HAP-1 (cell line): ENCODE measurements at regions not wholly inside any gene's neighbourhood (a gene's known extent, or its start where the extent isn't known, plus 50 kb on each side); places are given as distances from the start of the nearest gene placed in this dataset.
A peak's percentile ranks its signal among the peaks of the same experiment; 100 is the strongest.
"Not testable (repeated sequence)": the region's sequence is repeated elsewhere in the genome, so short reads cannot be mapped to it uniquely, and the experiment has no call there.

Experiments used
- DNase-seq, 2 experiments: peaks; one replicate each; pipeline ENCODE4 v3.0.0-alpha.2; 2016 to 2020; ENCODE audit warnings: low spot score in 2 of 2
- H3K27me3 ChIP-seq: fragments of 250-450 bp; sonication (Bioruptor Pico); 2 replicates; pipeline ENCODE4 v1.5.1; 2020; ENCODE audit warnings: low read depth, mild to moderate bottlenecking, moderate library complexity
- H3K36me3 ChIP-seq: fragments of 250-450 bp; sonication (Bioruptor Pico); replicated peaks from 2 replicates; pipeline ENCODE4 v1.5.1; 2020; ENCODE audit warnings: mild to moderate bottlenecking
- H3K4me1 ChIP-seq: fragments of 250-450 bp; sonication (Bioruptor Pico); 2 replicates; pipeline ENCODE4 v1.5.1; 2020; ENCODE audit warnings: mild to moderate bottlenecking
- H3K4me3 ChIP-seq: fragments of 250-450 bp; sonication (Bioruptor Pico); 2 replicates; pipeline ENCODE4 v1.5.1; 2020; ENCODE audit warnings: mild to moderate bottlenecking, moderate library complexity
- H3K9me3 ChIP-seq: fragments of 250-450 bp; sonication (Bioruptor Pico); 2 replicates; pipeline ENCODE4 v1.5.1; 2020; ENCODE audit warnings: mild to moderate bottlenecking, moderate library complexity
- in situ Hi-C: fragments of 300-500 bp; cut with MboI; formaldehyde crosslinking; loops from 3 replicates; pipeline ENCODE4 v1.14.3; 2020; ENCODE audit warnings: low sequenced_read_pairs, inconsistent platforms, mixed read lengths

DNA sequence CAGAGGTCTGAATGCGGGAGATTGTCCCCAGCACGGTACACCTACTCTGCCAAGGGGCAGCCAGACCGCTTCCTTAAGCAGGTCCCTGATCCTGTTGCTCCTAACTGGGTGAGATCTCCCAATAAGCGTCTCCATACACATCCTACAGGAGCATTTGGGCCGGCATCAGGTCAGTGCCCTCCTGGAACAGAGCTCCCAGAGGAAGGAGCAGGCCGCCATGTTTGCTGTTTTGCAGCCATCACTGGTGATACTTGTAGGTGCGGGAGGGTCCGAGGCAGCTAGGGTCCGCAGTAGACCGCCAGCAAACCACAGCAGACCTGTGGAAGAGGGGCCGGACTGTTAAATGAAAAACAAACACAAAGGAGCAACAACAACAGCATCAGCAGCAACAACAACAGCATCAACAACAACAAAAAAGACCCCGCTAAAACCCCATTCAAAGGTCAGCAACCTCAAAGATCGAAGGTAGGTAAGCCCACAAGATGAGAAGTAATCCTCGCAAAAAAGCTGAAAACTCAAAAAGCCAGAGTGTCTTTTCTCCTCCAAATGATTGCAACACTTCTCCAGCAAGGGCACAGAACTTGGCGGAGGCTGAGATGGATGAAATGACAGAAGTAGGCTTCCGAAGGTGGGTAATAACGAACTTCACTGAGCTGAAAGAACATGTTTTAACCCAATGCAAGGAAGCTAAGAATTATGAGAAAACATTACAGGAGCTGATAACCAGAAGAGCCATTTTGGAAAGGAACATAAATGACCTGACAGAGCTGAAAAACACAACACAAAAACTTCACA lies 79.0 kb upstream of the CDH7 start:
- no peak overlapping the region for H3K4me3 ChIP-seq
- no peaks in the 10 kb centered on the region for H3K4me1 ChIP-seq
- no peaks in the 10 kb centered on the region for H3K27me3 ChIP-seq
- H3K9me3 ChIP-seq = no peaks in the 10 kb centered on the region
- no peak for DNase-seq
- H3K36me3 ChIP-seq = no peaks in the 10 kb centered on the region
- in situ Hi-C loops = no loop called here

DNA sequence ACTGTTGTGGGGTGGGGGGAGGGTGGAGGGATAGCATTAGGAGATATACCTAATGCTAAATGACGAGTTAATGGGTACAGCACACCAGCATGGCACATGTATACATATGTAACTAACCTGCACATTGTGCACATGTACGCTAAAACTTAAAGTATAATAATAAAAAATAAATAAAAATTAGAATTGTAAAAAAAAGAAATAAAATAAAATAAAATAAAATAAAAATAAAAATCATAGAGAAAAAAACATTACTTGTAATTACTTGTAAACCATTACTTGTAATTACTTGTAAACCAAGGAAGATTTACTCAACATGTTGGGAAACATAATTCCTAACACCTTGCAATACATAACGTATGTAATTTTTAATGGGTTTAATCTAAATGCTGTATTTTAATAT lies 80.7 kb upstream of the CDH7 start:
- in situ Hi-C loops, H3K27me3 ChIP-seq, DNase-seq, H3K4me3 ChIP-seq, H3K36me3 ChIP-seq, H3K9me3 ChIP-seq, H3K4me1 ChIP-seq: not testable (repeated sequence)

DNA sequence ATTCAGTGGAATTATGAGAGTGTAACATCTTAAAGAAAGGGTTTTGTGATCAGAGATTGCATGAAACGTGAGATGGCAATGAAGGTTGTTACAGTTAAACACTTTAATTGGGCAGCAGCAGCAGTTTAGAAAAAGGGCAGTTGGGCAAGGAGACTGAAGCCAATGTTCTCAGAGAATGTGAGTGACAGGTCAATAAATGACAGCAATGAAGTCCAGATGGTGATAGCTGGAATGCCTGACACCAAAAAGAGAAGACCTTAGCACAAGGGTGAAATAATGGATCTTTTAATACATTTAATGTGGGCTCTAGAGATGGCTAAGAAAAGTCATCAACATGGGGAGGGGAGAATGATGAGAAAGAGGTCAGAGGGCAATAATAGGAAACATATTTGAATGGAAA lies 89.4 kb upstream of the CDH7 start:
- in situ Hi-C loops = no loop called here

DNA sequence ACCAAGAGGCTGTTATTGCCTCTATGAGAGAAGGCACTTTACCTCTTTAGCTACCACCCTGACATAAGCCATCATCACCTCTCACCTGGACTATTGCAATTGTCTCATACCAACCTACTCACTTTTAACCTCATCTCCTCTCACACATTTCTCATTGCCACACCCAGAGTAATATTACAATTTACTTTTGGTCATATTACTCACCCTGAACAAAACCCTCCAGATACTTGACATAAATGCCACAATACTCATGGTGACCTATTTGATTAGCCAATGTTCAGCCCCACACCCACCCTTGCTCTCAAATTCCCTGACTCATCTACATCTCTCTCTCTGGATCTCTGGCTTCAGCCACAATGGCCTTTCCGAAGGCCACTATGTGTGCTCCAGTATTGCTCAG lies 90.9 kb upstream of the CDH7 start:
- peaks cover 2% of the 10 kb centered on the region; the same call in 1 of the 2 replicates for H3K4me1 ChIP-seq
- no peak overlapping the region for H3K4me3 ChIP-seq
- no peaks in the 10 kb centered on the region; the same call in 1 of the 2 replicates for H3K27me3 ChIP-seq
- no peak for DNase-seq
- H3K9me3 ChIP-seq = no peaks in the 10 kb centered on the region
- H3K36me3 ChIP-seq = no peaks in the 10 kb centered on the region
- in situ Hi-C loops = no loop called here

More for the DNA sequence above, 89.4 kb upstream of the CDH7 start:
- Histone ChIP-seq H3K4me1 (peaks cover 2% of the 10 kb centered on the region; the same call in 1 of the 2 replicates), H3K4me3 (no peak overlapping the region), H3K27me3 (no peaks in the 10 kb centered on the region; the same call in 1 of the 2 replicates), H3K36me3 (no peaks in the 10 kb centered on the region), H3K9me3 (no peaks in the 10 kb centered on the region)
- DNase-seq = no peak

DNA sequence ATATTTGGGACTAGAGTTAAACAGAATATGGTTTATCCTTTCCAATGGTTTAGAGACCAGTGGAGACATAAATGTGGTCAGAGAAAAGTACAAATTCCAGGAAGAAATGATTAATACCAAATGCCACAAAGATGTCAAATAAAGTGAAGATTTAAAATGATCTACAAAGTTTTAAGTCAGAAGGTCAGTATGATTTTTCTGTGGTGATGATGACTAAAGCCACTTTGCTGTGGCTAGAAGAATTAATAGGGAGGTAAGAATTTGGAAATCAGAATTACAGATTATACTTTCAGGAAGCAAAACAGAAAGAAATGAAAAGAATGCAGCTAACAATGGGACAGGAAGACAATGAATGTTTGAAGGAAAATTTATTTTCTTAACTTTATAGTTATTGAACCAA lies 91.5 kb upstream of the CDH7 start:
- in situ Hi-C loops = no loop called here
- Histone ChIP-seq H3K4me3 (no peak overlapping the region), H3K27me3 (no peaks in the 10 kb centered on the region; the same call in 1 of the 2 replicates), H3K4me1 (peaks cover 2% of the 10 kb centered on the region; the same call in 1 of the 2 replicates), H3K9me3 (no peaks in the 10 kb centered on the region), H3K36me3 (no peaks in the 10 kb centered on the region)
- DNase-seq = no peak

DNA sequence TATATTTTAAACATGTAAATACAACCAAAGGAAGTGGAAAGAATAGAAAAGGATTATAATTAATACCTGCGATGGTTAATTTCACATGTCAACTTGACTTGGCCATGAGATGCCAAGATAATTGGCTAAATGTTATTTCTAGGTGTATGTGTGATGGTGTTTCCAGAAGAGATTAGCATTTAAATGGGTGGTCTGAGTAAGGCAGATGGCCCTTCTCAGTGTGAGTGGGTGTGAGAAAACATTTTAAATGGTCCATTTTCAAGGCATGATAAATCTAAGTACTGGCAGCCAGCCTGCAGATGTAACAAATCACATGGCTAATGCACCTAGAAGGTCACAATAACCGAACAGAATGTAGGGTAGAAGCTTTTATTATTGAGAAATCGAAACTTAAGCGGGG lies 99.6 kb upstream of the CDH7 start:
- H3K4me3 ChIP-seq = no peak overlapping the region
- H3K9me3 ChIP-seq = no peaks in the 10 kb centered on the region; the same call in 1 of the 2 replicates
- DNase-seq = no peak
- no peaks in the 10 kb centered on the region for H3K4me1 ChIP-seq
- H3K27me3 ChIP-seq = no peaks in the 10 kb centered on the region
- in situ Hi-C loops = no loop called here
- H3K36me3 ChIP-seq = no peaks in the 10 kb centered on the region

DNA sequence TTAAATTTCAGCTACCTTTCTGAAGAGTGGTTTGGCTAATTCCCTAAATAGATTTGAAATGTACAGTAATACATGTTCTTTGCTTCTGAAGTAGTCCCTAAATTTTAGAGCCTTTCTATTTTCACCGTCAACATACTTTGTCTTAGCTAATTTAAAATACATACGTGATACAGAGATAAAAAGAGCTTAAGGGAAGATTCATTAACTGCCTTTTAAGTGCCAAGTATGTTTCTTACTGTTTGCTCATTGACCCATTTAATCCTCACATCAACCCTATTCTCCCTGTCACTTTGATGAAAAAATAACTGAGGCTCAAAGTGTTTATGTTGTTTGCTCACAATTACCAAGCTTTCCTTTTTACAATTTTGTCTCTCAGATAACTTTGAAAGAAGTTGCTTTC lies 118.6 kb upstream of the CDH7 start:
- Histone ChIP-seq H3K4me3 (no peak overlapping the region), H3K9me3 (no peaks in the 10 kb centered on the region), H3K36me3 (no peaks in the 10 kb centered on the region), H3K27me3 (no peaks in the 10 kb centered on the region), H3K4me1 (no peaks in the 10 kb centered on the region)
- DNase-seq = no peak
- in situ Hi-C loops = no loop called here

DNA sequence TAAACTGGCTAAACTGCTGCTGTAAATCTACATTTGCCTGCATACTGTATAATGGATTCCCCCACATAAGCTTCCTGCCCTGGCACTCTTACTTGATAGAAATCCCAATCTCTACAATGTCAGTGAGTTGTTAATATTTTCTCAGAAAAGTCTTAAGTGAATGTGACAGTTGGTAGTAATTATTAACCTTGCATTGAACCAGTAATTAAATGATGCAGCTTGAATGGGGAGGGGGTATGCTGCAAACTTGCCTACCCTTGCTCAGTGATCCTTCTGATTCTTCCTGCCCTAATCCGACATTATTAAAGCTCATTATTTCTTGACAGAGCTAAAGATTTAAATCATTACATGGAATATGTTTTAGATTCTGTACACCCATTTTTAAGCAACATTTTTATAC lies 119.0 kb upstream of the CDH7 start:
- in situ Hi-C loops = no loop called here
- H3K36me3 ChIP-seq = no peaks in the 10 kb centered on the region
- H3K9me3 ChIP-seq = no peaks in the 10 kb centered on the region
- no peak overlapping the region for H3K4me3 ChIP-seq
- DNase-seq = no peak
- no peaks in the 10 kb centered on the region for H3K27me3 ChIP-seq
- H3K4me1 ChIP-seq = no peaks in the 10 kb centered on the region

DNA sequence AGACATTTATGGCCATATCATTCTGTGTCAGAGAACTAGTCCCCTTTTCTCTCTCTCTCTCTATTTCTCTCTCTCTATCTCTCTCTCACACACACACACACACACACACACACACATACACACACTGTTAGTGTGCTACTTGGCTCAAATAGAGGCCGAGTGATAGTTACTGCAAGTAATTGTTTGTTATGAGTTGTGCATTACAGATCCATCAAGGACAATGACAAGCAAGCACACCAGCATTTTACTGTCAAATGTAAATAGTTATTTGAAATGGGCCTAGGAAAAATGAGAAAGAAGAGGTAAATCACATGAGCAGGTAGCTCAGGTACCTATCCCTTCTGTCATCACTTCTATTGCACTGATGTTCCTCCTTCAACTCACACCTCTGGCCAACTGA lies 122.4 kb upstream of the CDH7 start:
- no peaks in the 10 kb centered on the region for H3K36me3 ChIP-seq
- H3K4me3 ChIP-seq = no peak overlapping the region
- in situ Hi-C loops = no loop called here
- H3K27me3 ChIP-seq = no peaks in the 10 kb centered on the region
- H3K4me1 ChIP-seq = no peaks in the 10 kb centered on the region
- H3K9me3 ChIP-seq = no peaks in the 10 kb centered on the region
- no peak for DNase-seq

DNA sequence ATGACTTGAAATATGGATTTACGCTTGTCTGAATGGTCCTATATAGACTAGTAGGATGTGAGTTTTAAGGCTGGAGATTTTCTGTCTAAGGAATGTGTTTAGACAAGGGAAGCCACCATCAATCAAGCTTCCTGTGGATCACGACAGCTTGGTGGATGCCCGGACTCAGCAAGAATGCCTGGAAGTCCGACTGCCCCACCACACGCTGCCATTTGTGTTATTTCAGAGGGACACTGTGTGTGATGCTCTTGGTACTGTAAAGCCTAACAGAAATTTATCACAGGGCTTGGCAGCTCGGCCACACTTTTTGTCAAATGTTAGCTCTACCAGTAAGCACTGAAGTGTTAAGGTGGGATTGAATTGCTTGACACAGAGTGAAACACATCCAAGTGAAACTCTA lies 127.1 kb upstream of the CDH7 start:
- in situ Hi-C loops = no loop called here
- no peaks in the 10 kb centered on the region for H3K36me3 ChIP-seq

DNA sequence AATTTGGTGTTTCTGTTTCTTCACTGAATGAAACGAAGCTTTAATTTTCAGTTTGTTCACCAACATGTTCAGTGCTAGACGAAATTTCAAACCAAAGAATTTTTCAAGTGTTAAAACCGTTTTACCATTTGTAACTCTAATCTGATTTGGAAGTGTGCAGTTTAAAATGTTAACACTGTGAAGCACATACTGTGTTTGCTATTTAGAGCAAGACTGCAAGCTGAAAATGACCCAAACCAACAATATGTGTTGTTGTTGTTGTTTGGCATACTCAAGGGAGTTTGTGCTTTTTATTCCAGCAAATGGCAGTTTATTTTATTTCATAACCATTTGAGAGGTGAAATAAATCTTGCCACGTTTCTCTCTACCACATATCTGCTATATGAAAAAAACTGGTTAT lies 128.4 kb upstream of the CDH7 start:
- no peak for DNase-seq
- Histone ChIP-seq H3K4me1 (no peaks in the 10 kb centered on the region), H3K27me3 (no peaks in the 10 kb centered on the region), H3K4me3 (no peak overlapping the region), H3K9me3 (no peaks in the 10 kb centered on the region), H3K36me3 (no peaks in the 10 kb centered on the region)
- in situ Hi-C loops = no loop called here

More for the DNA sequence above, 127.1 kb upstream of the CDH7 start:
- no peak for DNase-seq
- H3K4me1 ChIP-seq = no peaks in the 10 kb centered on the region
- no peaks in the 10 kb centered on the region for H3K9me3 ChIP-seq
- H3K4me3 ChIP-seq = no peak overlapping the region
- H3K27me3 ChIP-seq = no peaks in the 10 kb centered on the region

DNA sequence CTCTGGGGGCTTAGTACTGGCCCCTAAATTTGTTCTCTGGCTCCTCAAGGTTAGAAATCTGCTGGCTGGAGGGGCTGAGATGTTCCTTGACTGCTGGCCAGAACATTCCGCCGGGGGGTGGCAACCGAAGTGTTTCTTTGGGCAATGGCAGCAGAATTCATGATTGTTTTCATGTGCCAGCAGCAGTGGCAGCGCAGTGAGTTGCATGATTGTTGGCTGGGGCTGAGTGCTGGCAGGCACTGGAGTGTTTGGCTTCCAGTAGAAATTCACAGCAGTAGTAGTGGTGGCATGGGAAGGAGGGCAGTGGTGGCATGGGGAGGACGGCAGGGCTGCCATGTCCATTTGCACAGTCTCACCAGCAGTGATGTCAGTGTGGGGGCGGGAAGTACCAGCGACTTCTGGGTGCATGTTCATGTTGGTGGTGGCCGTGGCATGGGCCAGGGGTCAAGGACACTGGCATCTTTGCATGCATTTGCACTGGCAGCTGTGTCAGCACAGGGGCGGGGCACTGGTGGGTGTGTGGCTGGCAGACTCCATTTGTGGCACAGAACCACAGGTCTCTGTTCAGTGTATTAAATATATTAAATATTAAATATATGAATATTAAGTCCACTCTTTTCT lies 130.6 kb upstream of the CDH7 start:
- Histone ChIP-seq H3K9me3 (no peaks in the 10 kb centered on the region), H3K4me1 (no peaks in the 10 kb centered on the region), H3K36me3 (no peaks in the 10 kb centered on the region), H3K4me3 (no peak overlapping the region), H3K27me3 (no peaks in the 10 kb centered on the region)
- DNase-seq = no peak
- in situ Hi-C loops = no loop called here

DNA sequence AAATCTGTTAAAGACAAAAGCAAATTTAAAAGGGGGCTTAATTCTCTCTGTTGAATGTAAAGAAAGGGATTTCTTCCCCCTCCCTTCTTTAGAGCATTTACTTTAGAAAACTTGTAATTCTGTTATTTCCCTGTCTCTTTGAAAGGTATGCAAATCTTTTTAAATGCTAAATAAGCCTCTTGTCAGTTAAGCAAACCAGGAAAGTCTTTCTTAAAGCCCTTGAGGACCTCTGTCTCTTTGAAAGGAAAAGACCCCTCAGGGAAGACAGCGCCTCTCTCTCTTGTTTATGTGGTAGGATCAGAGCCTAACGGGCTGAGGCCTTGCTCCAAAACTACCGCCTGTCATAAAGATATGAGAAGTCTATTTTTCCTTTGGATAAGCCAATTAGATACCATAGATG lies 139.9 kb upstream of the CDH7 start:
- in situ Hi-C loops = no loop called here
- Histone ChIP-seq H3K4me3 (no peak overlapping the region), H3K27me3 (no peaks in the 10 kb centered on the region), H3K4me1 (peaks cover 8% of the 10 kb centered on the region), H3K9me3 (no peaks in the 10 kb centered on the region), H3K36me3 (no peaks in the 10 kb centered on the region)
- DNase-seq = peak; percentile 75 to 94

DNA sequence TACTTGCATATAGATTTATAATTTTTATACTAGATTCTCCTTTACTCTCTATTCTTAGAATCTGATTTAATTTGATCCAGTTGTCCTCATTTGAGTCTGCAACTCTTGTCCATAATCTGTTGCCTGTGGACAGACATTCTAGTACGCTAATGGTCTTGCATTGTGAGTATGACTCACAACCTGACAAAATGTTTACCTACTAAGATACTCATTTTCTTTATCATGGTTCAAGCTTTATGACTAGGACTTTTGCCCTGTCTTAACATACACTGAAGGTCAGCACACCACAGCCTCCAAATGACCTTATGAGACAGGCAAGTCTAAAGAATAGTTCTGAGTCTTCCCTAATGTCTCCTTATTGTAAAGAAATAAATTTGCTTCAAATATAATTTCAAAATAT lies 142.3 kb upstream of the CDH7 start:
- no peak for DNase-seq
- in situ Hi-C loops = no loop called here
- Histone ChIP-seq H3K4me3 (no peak overlapping the region), H3K36me3 (no peaks in the 10 kb centered on the region), H3K4me1 (peaks cover 8% of the 10 kb centered on the region), H3K27me3 (no peaks in the 10 kb centered on the region), H3K9me3 (no peaks in the 10 kb centered on the region)
